Astrocyte (in vitro differentiated cells and primary cell): ENCODE measurements at regions not wholly inside any gene's neighbourhood (a gene's known extent, or its start where the extent isn't known, plus 50 kb on each side); places are given as distances from the start of the nearest gene placed in this dataset.
"Not testable (repeated sequence)": the region's sequence is repeated elsewhere in the genome, so short reads cannot be mapped to it uniquely, and the experiment has no call there.

Experiments
- DNase-seq: peaks from one replicate; pipeline ENCODE4 v3.0.0-alpha.2; 2010; ENCODE audit warnings: low read depth
- FAIRE-seq: peaks from 2 replicates; lab custom pipeline; 2011; peaks lifted over from hg19 to GRCh38; lab: Jason Lieb, UNC
- H2AFZ ChIP-seq: 2 replicates; pipeline ENCODE4 v1.6.0; 2012; ENCODE audit warnings: low read depth, low read length, inconsistent platforms
- H3K27ac ChIP-seq: 2 replicates; pipeline ENCODE4 v1.5.1; 2011; ENCODE audit warnings: low read depth, low read length, inconsistent platforms
- H3K27me3 ChIP-seq: 2 replicates; pipeline ENCODE4 v1.6.0; 2011; ENCODE audit warnings: low read length, inconsistent platforms; ENCODE audit not compliant: insufficient read depth
- H3K36me3 ChIP-seq: 2 replicates; pipeline ENCODE4 v1.5.1; 2011; ENCODE audit warnings: low read length, inconsistent platforms; ENCODE audit not compliant: insufficient read depth
- H3K4me1 ChIP-seq: 2 replicates; pipeline ENCODE4 v1.5.1; 2011; ENCODE audit warnings: low read length, inconsistent platforms; ENCODE audit not compliant: insufficient read depth
- H3K4me2 ChIP-seq: 2 replicates; pipeline ENCODE4 v1.6.0; 2012; ENCODE audit warnings: low read length, inconsistent platforms
- H3K4me3 ChIP-seq: 2 replicates; pipeline ENCODE4 v1.5.1; 2011; ENCODE audit warnings: low read depth, mild to moderate bottlenecking, low read length, inconsistent platforms; ENCODE audit not compliant: insufficient read depth
- H3K79me2 ChIP-seq: 2 replicates; pipeline ENCODE4 v1.6.0; 2012; ENCODE audit warnings: mild to moderate bottlenecking, low read length, inconsistent platforms; ENCODE audit not compliant: insufficient read depth
- H3K9ac ChIP-seq: 2 replicates; pipeline ENCODE4 v1.6.0; 2012; ENCODE audit warnings: mild to moderate bottlenecking, low read length, inconsistent platforms
- H3K9me3 ChIP-seq: 2 replicates; pipeline ENCODE4 v1.5.1; 2012; ENCODE audit warnings: low read depth, mild to moderate bottlenecking, low read length, inconsistent platforms; ENCODE audit not compliant: insufficient read depth
- H4K20me1 ChIP-seq: 2 replicates; pipeline ENCODE4 v1.6.0; 2012; ENCODE audit warnings: low read length, inconsistent platforms; ENCODE audit not compliant: insufficient read depth
- H3K27ac Mint-ChIP-seq: one replicate; pipeline ENCODE4 v1.8.0; 2021; ENCODE audit warnings: mild to moderate bottlenecking, mixed read lengths; ENCODE audit not compliant: unreplicated experiment
- H3K27me3 Mint-ChIP-seq: one replicate; pipeline ENCODE4 v1.8.0; 2021; ENCODE audit warnings: low read depth, mixed read lengths; ENCODE audit not compliant: unreplicated experiment
- H3K36me3 Mint-ChIP-seq: one replicate; pipeline ENCODE4 v1.8.0; 2021; ENCODE audit warnings: low read depth, mixed read lengths; ENCODE audit not compliant: unreplicated experiment
- H3K4me1 Mint-ChIP-seq: one replicate; pipeline ENCODE4 v1.8.0; 2021; ENCODE audit warnings: low read depth, mixed read lengths; ENCODE audit not compliant: unreplicated experiment
- H3K4me3 Mint-ChIP-seq: one replicate; pipeline ENCODE4 v1.8.0; 2021; ENCODE audit warnings: mild to moderate bottlenecking, moderate library complexity, mixed read lengths; ENCODE audit not compliant: unreplicated experiment
- H3K9me3 Mint-ChIP-seq: one replicate; pipeline ENCODE4 v1.8.0; 2021; ENCODE audit warnings: mild to moderate bottlenecking, mixed read lengths; ENCODE audit not compliant: unreplicated experiment
- EZH2 ChIP-seq: IDR thresholded peaks from 2 replicates; pipeline ENCODE4 v1.6.1; 2012; ENCODE audit warnings: mild to moderate bottlenecking, low read length, inconsistent platforms; ENCODE audit not compliant: insufficient read depth
- TF ChIP-seq, protein P1 (sequence below): IDR thresholded peaks from 2 replicates; pipeline ENCODE4 v1.5.1; 2011; ENCODE audit warnings: low read depth, mild to moderate bottlenecking, inconsistent platforms, low read length, moderate library complexity; ENCODE audit not compliant: insufficient read depth

DNA sequence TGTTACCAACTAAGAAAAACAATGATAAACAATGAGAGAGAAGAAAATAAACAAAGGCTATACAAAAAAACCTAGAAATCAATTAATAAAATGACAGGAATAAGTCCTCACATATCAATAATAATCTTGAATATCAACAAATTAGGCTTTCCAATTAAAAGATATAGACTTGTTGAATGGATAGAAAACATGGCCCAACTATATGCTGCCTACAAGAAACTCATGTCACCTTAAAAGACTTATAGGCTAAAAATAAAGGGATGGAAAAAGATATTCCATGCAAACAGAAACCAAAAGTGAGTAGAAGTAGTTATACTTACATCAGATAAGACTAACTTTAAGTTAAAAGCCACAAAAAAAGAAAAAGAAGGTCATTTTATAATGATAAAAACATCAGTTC is 183.9 kb downstream of the MYRFL start:
- no peaks in the 10 kb centered on the region for H3K79me2 ChIP-seq
- peaks cover 2% of the 10 kb centered on the region for H3K27me3 Mint-ChIP-seq
- H3K9me3 ChIP-seq, result no peaks in the 10 kb centered on the region
- H3K27me3 ChIP-seq, result no peaks in the 10 kb centered on the region
- no peak overlapping the region for H3K27ac Mint-ChIP-seq
- no peaks in the 10 kb centered on the region for H3K4me1 Mint-ChIP-seq
- no peaks in the 10 kb centered on the region for H3K36me3 ChIP-seq
- H3K4me3 ChIP-seq, result no peak overlapping the region
- TF ChIP-seq, protein P1, sequence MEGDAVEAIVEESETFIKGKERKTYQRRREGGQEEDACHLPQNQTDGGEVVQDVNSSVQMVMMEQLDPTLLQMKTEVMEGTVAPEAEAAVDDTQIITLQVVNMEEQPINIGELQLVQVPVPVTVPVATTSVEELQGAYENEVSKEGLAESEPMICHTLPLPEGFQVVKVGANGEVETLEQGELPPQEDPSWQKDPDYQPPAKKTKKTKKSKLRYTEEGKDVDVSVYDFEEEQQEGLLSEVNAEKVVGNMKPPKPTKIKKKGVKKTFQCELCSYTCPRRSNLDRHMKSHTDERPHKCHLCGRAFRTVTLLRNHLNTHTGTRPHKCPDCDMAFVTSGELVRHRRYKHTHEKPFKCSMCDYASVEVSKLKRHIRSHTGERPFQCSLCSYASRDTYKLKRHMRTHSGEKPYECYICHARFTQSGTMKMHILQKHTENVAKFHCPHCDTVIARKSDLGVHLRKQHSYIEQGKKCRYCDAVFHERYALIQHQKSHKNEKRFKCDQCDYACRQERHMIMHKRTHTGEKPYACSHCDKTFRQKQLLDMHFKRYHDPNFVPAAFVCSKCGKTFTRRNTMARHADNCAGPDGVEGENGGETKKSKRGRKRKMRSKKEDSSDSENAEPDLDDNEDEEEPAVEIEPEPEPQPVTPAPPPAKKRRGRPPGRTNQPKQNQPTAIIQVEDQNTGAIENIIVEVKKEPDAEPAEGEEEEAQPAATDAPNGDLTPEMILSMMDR, result no peak
- no peak overlapping the region for H2AFZ ChIP-seq
- H3K27ac ChIP-seq, result no peak overlapping the region
- no peak overlapping the region for H3K4me3 Mint-ChIP-seq
- DNase-seq, result no peak
- no peaks in the 10 kb centered on the region for H3K4me1 ChIP-seq
- no peak overlapping the region for H3K4me2 ChIP-seq
- FAIRE-seq, result no peak
- no peak overlapping the region for H3K9ac ChIP-seq
- H3K9me3 Mint-ChIP-seq, result peaks cover 6% of the 10 kb centered on the region
- no peaks in the 10 kb centered on the region for H4K20me1 ChIP-seq
- H3K36me3 Mint-ChIP-seq, result no peaks in the 10 kb centered on the region

- Mint-ChIP-seq H3K36me3 (no peaks in the 10 kb centered on the region), H3K27me3 (no peaks in the 10 kb centered on the region), H3K4me3 (no peak overlapping the region), H3K27ac (no peak overlapping the region), H3K9me3 (peaks cover 6% of the 10 kb centered on the region), H3K4me1 (no peaks in the 10 kb centered on the region)
- H3K79me2 ChIP-seq, result no peaks in the 10 kb centered on the region
- no peaks in the 10 kb centered on the region for H4K20me1 ChIP-seq
- no peak overlapping the region for H3K9ac ChIP-seq
- no peak for DNase-seq
- H3K4me2 ChIP-seq, result no peak overlapping the region
- no peaks in the 10 kb centered on the region for H3K27me3 ChIP-seq
- no peaks in the 10 kb centered on the region for H3K9me3 ChIP-seq
- H3K4me1 ChIP-seq, result no peaks in the 10 kb centered on the region
- no peak overlapping the region for H3K4me3 ChIP-seq
- no peak for FAIRE-seq
- no peak for TF ChIP-seq EZH2
- TF ChIP-seq, protein P1, result no peak
- H3K27ac ChIP-seq, result no peak overlapping the region
- H2AFZ ChIP-seq, result no peak overlapping the region
- H3K36me3 ChIP-seq, result no peaks in the 10 kb centered on the region
These were observed 186.3 kb downstream of the MYRFL start for GRCh38 chr12:70011353-70011752.

- H3K9ac ChIP-seq, FAIRE-seq, H3K36me3 ChIP-seq, H3K79me2 ChIP-seq, H3K4me1 Mint-ChIP-seq, H3K27me3 ChIP-seq, H3K4me1 ChIP-seq, H3K4me3 Mint-ChIP-seq, H3K4me2 ChIP-seq, H3K27ac Mint-ChIP-seq, H3K4me3 ChIP-seq, H3K9me3 Mint-ChIP-seq, H3K27ac ChIP-seq, DNase-seq, H3K36me3 Mint-ChIP-seq, H2AFZ ChIP-seq, H3K27me3 Mint-ChIP-seq, H4K20me1 ChIP-seq, H3K9me3 ChIP-seq: not testable (repeated sequence)
These were observed 188.0 kb downstream of the MYRFL start for GRCh38 chr12:70013016-70013415.
